Liver (tissue), 8 donors: ENCODE measurements at regions not wholly inside any gene's neighbourhood (a gene's known extent, or its start where the extent isn't known, plus 50 kb on each side); places are given as distances from the start of the nearest gene placed in this dataset.
A peak's percentile ranks its signal among the peaks of the same experiment; 100 is the strongest.

Experiments used
- DNase-seq: peaks from one replicate; pipeline ENCODE4 v3.0.0-alpha.2; 2017; ENCODE audit warnings: low spot score
- H3K27ac ChIP-seq, 2 donors: one replicate each; pipeline ENCODE4 v1.7.0; 2013; ENCODE audit warnings: inconsistent platforms in 2 of 2, low read length in 2 of 2, control low read depth in 1 of 2, low read depth in 1 of 2, mild to moderate bottlenecking in 1 of 2
- H3K27me3 ChIP-seq, 4 donors: one replicate each; pipeline versions ENCODE4 v1.6.1 to v1.7.0; 2013; ENCODE audit warnings: low read length in 3 of 4, inconsistent platforms in 1 of 4, mild to moderate bottlenecking in 1 of 4, moderate library complexity in 1 of 4; ENCODE audit not compliant: control insufficient read depth in 4 of 4, insufficient read depth in 4 of 4
- H3K36me3 ChIP-seq, 4 donors: one replicate each; pipeline versions ENCODE4 v1.6.1 to v1.7.0; 2013; ENCODE audit warnings: low read length in 3 of 4, mild to moderate bottlenecking in 3 of 4, low read depth in 1 of 4, moderate library complexity in 1 of 4; ENCODE audit not compliant: control insufficient read depth in 4 of 4, insufficient read depth in 3 of 4
- H3K4me1 ChIP-seq, 4 donors: one replicate each; pipeline versions ENCODE4 v1.6.1 to v1.7.0; 2013; ENCODE audit warnings: low read length in 3 of 4, mild to moderate bottlenecking in 3 of 4, moderate library complexity in 1 of 4; ENCODE audit not compliant: control insufficient read depth in 4 of 4, insufficient read depth in 4 of 4
- H3K4me3 ChIP-seq, 3 donors: one replicate each; pipeline versions ENCODE4 v1.6.1 to v1.7.0; 2013; ENCODE audit warnings: low read length in 3 of 3, control low read depth in 1 of 3, low read depth in 1 of 3, mild to moderate bottlenecking in 1 of 3
- H3K9ac ChIP-seq, 2 donors: one replicate each; pipeline ENCODE4 v1.7.0; 2013; ENCODE audit warnings: low read length in 2 of 2, mild to moderate bottlenecking in 2 of 2, moderate library complexity in 2 of 2, control low read depth in 1 of 2, low read depth in 1 of 2
- H3K9me3 ChIP-seq, 4 donors: one replicate each; pipeline versions ENCODE4 v1.6.1 to v1.7.0; 2013; ENCODE audit warnings: low read length in 3 of 4; ENCODE audit not compliant: control insufficient read depth in 4 of 4
- CTCF ChIP-seq: fragments of 150-350 bp; IDR thresholded peaks from 2 replicates; pipeline ENCODE4 v1.5.1; 2017; ENCODE audit warnings: improper control_type of control experiment, low read depth, low read length; ENCODE audit not compliant: missing input control
- EGR1 ChIP-seq, 2 donors: IDR thresholded peaks; 2 replicates each; pipeline ENCODE4 v1.6.1; 2016 to 2018; ENCODE audit warnings: antibody characterized with exemption in 2 of 2, low read depth in 2 of 2
- GABPA ChIP-seq, 2 donors: IDR thresholded peaks in 1 of 2; conservative IDR thresholded peaks in 1 of 2; 2 replicates each; pipeline ENCODE4 v1.6.1; 2016; ENCODE audit warnings: antibody characterized with exemption in 2 of 2, mild to moderate bottlenecking in 1 of 2, moderate library complexity in 1 of 2
- HNF4A ChIP-seq, 2 donors: conservative IDR thresholded peaks; 2 replicates each; pipeline ENCODE4 v1.6.1; 2016; ENCODE audit warnings: antibody characterized with exemption in 2 of 2, mild to moderate bottlenecking in 2 of 2
- HNF4G ChIP-seq: IDR thresholded peaks from 2 replicates; pipeline ENCODE4 v1.6.1; 2016; ENCODE audit warnings: antibody characterized with exemption
- JUND ChIP-seq, 2 donors: IDR thresholded peaks; 2 replicates each; pipeline ENCODE4 v1.6.1; 2016; ENCODE audit warnings: antibody characterized with exemption in 2 of 2
- NR2F2 ChIP-seq: IDR thresholded peaks from 2 replicates; pipeline ENCODE4 v1.6.1; 2016; ENCODE audit warnings: antibody characterized with exemption
- RXRA ChIP-seq, 2 donors: IDR thresholded peaks; 2 replicates each; pipeline ENCODE4 v1.6.1; 2017 to 2018; ENCODE audit warnings: antibody characterized with exemption in 2 of 2, mild to moderate bottlenecking in 1 of 2
- SP1 ChIP-seq: IDR thresholded peaks from 2 replicates; pipeline ENCODE4 v1.6.1; 2018; ENCODE audit warnings: antibody characterized with exemption, mild to moderate bottlenecking
- TAF1 ChIP-seq: conservative IDR thresholded peaks from 2 replicates; pipeline ENCODE4 v1.6.1; 2016; ENCODE audit warnings: antibody characterized with exemption, mild to moderate bottlenecking
- ZBTB33 ChIP-seq: IDR thresholded peaks from 2 replicates; pipeline ENCODE4 v1.6.1; 2016; ENCODE audit warnings: antibody characterized with exemption
- WGBS: extraction: QIAGEN DNeasy Blood & Tissue Kit; methylation state at CpG from one replicate; pipeline ENCODE4 v1.1.7; 2013; 5-methylcytosine and 5-hydroxymethylcytosine counted together
- donor health status: healthy.
- donor health status: healthy.
- donor health status: healthy.
- donor health status: healthy.
- donor health status: healthy.

GRCh38 chr2:22485486-22485885 lies 899.5 kb upstream of the KLHL29 start:
- Histone ChIP-seq H3K27me3 (no peaks in the 10 kb centered on the region), H3K4me3 (no peak overlapping the region), H3K9me3 (peaks cover 0 to 3% (median 0%) of the 10 kb centered on the region in 4 donors), H3K4me1 (no peaks in the 10 kb centered on the region), H3K27ac (no peak overlapping the region), H3K9ac (no peak overlapping the region), H3K36me3 (no peaks in the 10 kb centered on the region)
- TF ChIP-seq EGR1 (IDR thresholded peaks at IDR 0.05; ENCODE audit: low read depth in 2 of 2) (no peak), RXRA (IDR thresholded peaks at IDR 0.05) (peak in 1 of 2 donors; percentile 16), TAF1 (no peak), NR2F2 (peak; percentile 15), HNF4A (conservative IDR thresholded peaks at IDR 0.05) (no peak), GABPA (IDR thresholded peaks at IDR 0.05 in 1 of 2, conservative IDR thresholded peaks at IDR 0.05 in 1 of 2) (no peak)
- WGBS: 49% methylated on average over 2 of the region's 2 CpGs
- DNase-seq: no peak

- Histone ChIP-seq H3K9ac (no peak overlapping the region), H3K4me1 (no peaks in the 10 kb centered on the region), H3K36me3 (no peaks in the 10 kb centered on the region), H3K27ac (no peak overlapping the region), H3K9me3 (peaks cover 0 to 3% (median 0%) of the 10 kb centered on the region in 4 donors), H3K4me3 (no peak overlapping the region), H3K27me3 (no peaks in the 10 kb centered on the region)
- 71% methylated on average over 4 of the region's 4 CpGs for WGBS
- no peak for TF ChIP-seq HNF4A (conservative IDR thresholded peaks at IDR 0.05)
- DNase-seq: no peak
These were observed 898.6 kb upstream of the KLHL29 start for GRCh38 chr2:22486343-22486742.

GRCh38 chr2:22487036-22487435 lies 897.9 kb upstream of the KLHL29 start:
- Histone ChIP-seq H3K36me3 (no peaks in the 10 kb centered on the region), H3K27me3 (no peaks in the 10 kb centered on the region), H3K27ac (no peak overlapping the region), H3K4me1 (no peaks in the 10 kb centered on the region), H3K4me3 (no peak overlapping the region), H3K9me3 (peaks cover 0 to 3% (median 0%) of the 10 kb centered on the region in 4 donors), H3K9ac (no peak overlapping the region)
- 69% methylated on average over 2 of the region's 2 CpGs for WGBS
- no peak for DNase-seq
- no peak for TF ChIP-seq RXRA (IDR thresholded peaks at IDR 0.05)
- TF ChIP-seq CTCF: no peak
- TF ChIP-seq SP1: no peak
- TF ChIP-seq GABPA (IDR thresholded peaks at IDR 0.05 in 1 of 2, conservative IDR thresholded peaks at IDR 0.05 in 1 of 2): no peak
- no peak for TF ChIP-seq NR2F2
- TF ChIP-seq ZBTB33: no peak
- TF ChIP-seq JUND (IDR thresholded peaks at IDR 0.05): no peak
- no peak for TF ChIP-seq HNF4G
- TF ChIP-seq HNF4A (conservative IDR thresholded peaks at IDR 0.05): no peak
